HL-60 (cell line): ENCODE measurements at regions not wholly inside any gene's neighbourhood (a gene's known extent, or its start where the extent isn't known, plus 50 kb on each side); places are given as distances from the start of the nearest gene placed in this dataset.

Experiments
- DNase-seq, 2 experiments: peaks; one replicate each; pipeline ENCODE4 v3.0.0-alpha.2; 2010 to 2020; ENCODE audit warnings: low read depth in 1 of 2, low spot score in 1 of 2
- H3K27ac ChIP-seq: fragments of 250-450 bp; sonication (Bioruptor Pico); replicated peaks from 2 replicates; pipeline ENCODE4 v1.5.1; 2020; ENCODE audit warnings: mild to moderate bottlenecking, moderate library complexity
- H3K27me3 ChIP-seq: fragments of 250-450 bp; sonication (Bioruptor Pico); 2 replicates; pipeline ENCODE4 v1.5.1; 2021; ENCODE audit warnings: mild to moderate bottlenecking, moderate library complexity; ENCODE audit not compliant: insufficient read depth, poor library complexity, severe bottlenecking
- H3K4me3 ChIP-seq: replicated peaks from 2 replicates; pipeline ENCODE4 v1.5.1; 2011; ENCODE audit warnings: mild to moderate bottlenecking, control low read depth, low read length; ENCODE audit not compliant: insufficient read depth
- CTCF ChIP-seq: IDR thresholded peaks from one replicate; pipeline ENCODE4 v1.5.1; 2011; ENCODE audit warnings: low read length, control low read depth, inconsistent platforms; ENCODE audit not compliant: insufficient read depth
- GABPA ChIP-seq: IDR thresholded peaks from 2 replicates; pipeline ENCODE4 v1.6.1; 2012; ENCODE audit warnings: low read depth
- POLR2AphosphoS5 ChIP-seq: IDR thresholded peaks from 2 replicates; pipeline ENCODE4 v1.6.1; 2012; ENCODE audit warnings: low read depth
- REST ChIP-seq: IDR thresholded peaks from 2 replicates; pipeline ENCODE4 v1.6.1; 2012; ENCODE audit warnings: low read depth; ENCODE audit not compliant: insufficient replicate concordance
- SPI1 ChIP-seq: IDR thresholded peaks from 2 replicates; pipeline ENCODE4 v1.6.1; 2012; ENCODE audit warnings: low read depth, mild to moderate bottlenecking, borderline replicate concordance

GRCh38 chr20:16174311-16174710 is 398.9 kb downstream of the KIF16B start:
- H3K27me3 ChIP-seq = no peaks in the 10 kb centered on the region
- TF ChIP-seq REST (no peak), POLR2AphosphoS5 (no peak), GABPA (no peak), SPI1 (no peak), CTCF (no peak)
- H3K27ac ChIP-seq = no peak overlapping the region
- H3K4me3 ChIP-seq = no peak overlapping the region
- DNase-seq = no peak

- Histone ChIP-seq H3K27me3 (no peaks in the 10 kb centered on the region), H3K4me3 (no peak overlapping the region), H3K27ac (no peak overlapping the region)
- no peak for DNase-seq
- TF ChIP-seq POLR2AphosphoS5 = no peak
- no peak for TF ChIP-seq CTCF
- no peak for TF ChIP-seq REST
- TF ChIP-seq GABPA = no peak
- TF ChIP-seq SPI1 = no peak
These were observed 400.2 kb downstream of the KIF16B start for GRCh38 chr20:16173044-16173443.

GRCh38 chr20:16171180-16171579 is 402.1 kb downstream of the KIF16B start:
- Histone ChIP-seq H3K27ac (no peak overlapping the region), H3K4me3 (no peak overlapping the region), H3K27me3 (no peaks in the 10 kb centered on the region)
- TF ChIP-seq REST = no peak
- no peak for DNase-seq

GRCh38 chr20:16170406-16170971 is 402.8 kb downstream of the KIF16B start:
- DNase-seq = no peak
- TF ChIP-seq POLR2AphosphoS5 = no peak
- no peak for TF ChIP-seq GABPA
- H3K4me3 ChIP-seq = no peak overlapping the region
- H3K27ac ChIP-seq = no peak overlapping the region
- no peaks in the 10 kb centered on the region for H3K27me3 ChIP-seq
